Testis (tissue), 2 donors: ENCODE measurements at regions not wholly inside any gene's neighbourhood (a gene's known extent, or its start where the extent isn't known, plus 50 kb on each side); places are given as distances from the start of the nearest gene placed in this dataset.

Experiments
- DNase-seq: peaks from one replicate; pipeline ENCODE4 v3.0.0-alpha.2; 2019
- H3K27ac ChIP-seq, 2 donors: fragments of 200-600 bp; sonication (generic); one replicate each; pipeline ENCODE4 v1.5.1; 2019
- H3K27me3 ChIP-seq: fragments of 200-600 bp; sonication (generic); one replicate; pipeline ENCODE4 v1.5.1; 2019
- H3K36me3 ChIP-seq: fragments of 200-600 bp; sonication (generic); one replicate; pipeline ENCODE4 v1.5.1; 2017; ENCODE audit warnings: low read depth; ENCODE audit errors: missing control alignments
- H3K4me1 ChIP-seq: fragments of 200-600 bp; sonication (generic); one replicate; pipeline ENCODE4 v1.5.1; 2019
- H3K4me3 ChIP-seq, 2 donors: fragments of 200-600 bp; sonication (generic); one replicate each; pipeline ENCODE4 v1.5.1; 2017 to 2019
- H3K9me3 ChIP-seq: fragments of 200-600 bp; sonication (generic); one replicate; pipeline ENCODE4 v1.5.1; 2017
- CTCF ChIP-seq, 3 experiments: fragments of 450-650 bp in 2 of 3; fragments of 200-600 bp in 1 of 3; sonication (generic) in 1 of 3; IDR thresholded peaks; one replicate each; pipeline ENCODE4 v1.5.1; 2016 to 2019; ENCODE audit warnings: antibody characterized with exemption in 3 of 3, mild to moderate bottlenecking in 2 of 3, moderate library complexity in 1 of 3
- POLR2A ChIP-seq: fragments of 450-650 bp; IDR thresholded peaks from one replicate; pipeline ENCODE4 v1.6.1; 2017; ENCODE audit warnings: antibody characterized with exemption, mild to moderate bottlenecking, moderate library complexity
- WGBS, 2 donors: methylation state at CpG; one replicate each; pipeline ENCODE4 v1.1.5; 2018; 5-methylcytosine and 5-hydroxymethylcytosine counted together
- intact Hi-C: fragments of 100-400 bp; cut with DNase I; formaldehyde crosslinking; loops from one replicate; pipeline ENCODE4 v1.15.1; 2023; ENCODE audit warnings: low total_unique reads

GRCh38 chr7:136293841-136294391 is 316.8 kb upstream of the MTPN start:
- Histone ChIP-seq H3K4me3 (no peak overlapping the region), H3K9me3 (no peaks in the 10 kb centered on the region), H3K27ac (no peak overlapping the region), H3K27me3 (no peaks in the 10 kb centered on the region), H3K36me3 (no peaks in the 10 kb centered on the region), H3K4me1 (no peaks in the 10 kb centered on the region)
- intact Hi-C loops = no loop called here
- no peak for TF ChIP-seq POLR2A
- TF ChIP-seq CTCF (IDR thresholded peaks at IDR 0.05) = no peak
- DNase-seq = no peak

GRCh38 chr7:136293272-136293671 is 316.1 kb upstream of the MTPN start:
- WGBS, 2 donors = 70 to 82% methylated on average over 6 of the region's 6 CpGs
- Histone ChIP-seq H3K36me3 (no peaks in the 10 kb centered on the region), H3K27ac (no peak overlapping the region), H3K27me3 (no peaks in the 10 kb centered on the region), H3K4me3 (no peak overlapping the region), H3K9me3 (no peaks in the 10 kb centered on the region), H3K4me1 (no peaks in the 10 kb centered on the region)
- intact Hi-C loops = no loop called here
- no peak for TF ChIP-seq POLR2A
- no peak for TF ChIP-seq CTCF (IDR thresholded peaks at IDR 0.05)
- DNase-seq = no peak

GRCh38 chr7:136292365-136292764 is 315.2 kb upstream of the MTPN start:
- H3K27ac ChIP-seq = no peak overlapping the region
- H3K36me3 ChIP-seq = no peaks in the 10 kb centered on the region
- TF ChIP-seq POLR2A (no peak), CTCF (IDR thresholded peaks at IDR 0.05) (no peak)
- no peaks in the 10 kb centered on the region for H3K27me3 ChIP-seq
- no peak overlapping the region for H3K4me3 ChIP-seq
- H3K4me1 ChIP-seq = no peaks in the 10 kb centered on the region
- no peak for DNase-seq
- intact Hi-C loops = no loop called here
- no peaks in the 10 kb centered on the region for H3K9me3 ChIP-seq

- 60 to 69% methylated on average over 1 of the region's 1 CpG for WGBS, 2 donors
- intact Hi-C loops = no loop called here
- DNase-seq = no peak
- TF ChIP-seq POLR2A (no peak), CTCF (IDR thresholded peaks at IDR 0.05) (no peak)
- Histone ChIP-seq H3K9me3 (no peaks in the 10 kb centered on the region), H3K27me3 (no peaks in the 10 kb centered on the region), H3K27ac (no peak overlapping the region), H3K4me1 (no peaks in the 10 kb centered on the region), H3K4me3 (no peak overlapping the region), H3K36me3 (no peaks in the 10 kb centered on the region)
Measured at GRCh38 chr7:136290351-136290750, 313.2 kb upstream of the MTPN start.

GRCh38 chr7:136278057-136278456 is 300.9 kb upstream of the MTPN start:
- H3K27ac ChIP-seq = no peak overlapping the region
- H3K4me3 ChIP-seq = no peak overlapping the region
- 72 to 84% methylated on average over 2 of the region's 2 CpGs for WGBS, 2 donors
- no peaks in the 10 kb centered on the region for H3K9me3 ChIP-seq
- H3K27me3 ChIP-seq = no peaks in the 10 kb centered on the region
- no peaks in the 10 kb centered on the region for H3K36me3 ChIP-seq
- no peak for DNase-seq
- no peaks in the 10 kb centered on the region for H3K4me1 ChIP-seq
- intact Hi-C loops = no loop called here
- TF ChIP-seq CTCF (IDR thresholded peaks at IDR 0.05) = no peak
- TF ChIP-seq POLR2A = no peak
